B cell (primary cell): ENCODE measurements at regions not wholly inside any gene's neighbourhood (a gene's known extent, or its start where the extent isn't known, plus 50 kb on each side); places are given as distances from the start of the nearest gene placed in this dataset.

Source experiments
- ATAC-seq: fragments of 200-7000 bp; cut with Tn5 transposase; one replicate; pipeline ENCODE4 v1.10.0; 2021; ENCODE audit warnings: low read depth, mild to moderate bottlenecking, moderate number of reproducible peaks, moderate library complexity
- CTCF ChIA-PET: fragments of 350-600 bp; sonication (Branson Sonifier 250); formaldehyde crosslinking; loops from one replicate; lab custom pipeline; 2021; ENCODE audit warnings: antibody characterized with exemption, inconsistent platforms; lab: Charles Lee
- POLR2A ChIA-PET: fragments of 350-600 bp; sonication (Branson Sonifier 250); formaldehyde crosslinking; loops from one replicate; lab custom pipeline; 2021; ENCODE audit warnings: antibody characterized with exemption; lab: Charles Lee
- DNase-seq: peaks from one replicate; pipeline ENCODE4 v3.0.0; 2013
- H2AFZ ChIP-seq: 2 replicates; pipeline ENCODE4 v1.6.1; 2012; ENCODE audit warnings: mild to moderate bottlenecking, low read depth, low read length; ENCODE audit not compliant: insufficient read depth, poor library complexity, severe bottlenecking
- H3K27ac ChIP-seq, 2 donors: 1 replicate in 1 of 2; 2 replicates in 1 of 2; pipeline ENCODE4 v1.5.1; 2012 to 2013; ENCODE audit warnings: low read length in 2 of 2, mild to moderate bottlenecking in 2 of 2, moderate library complexity in 1 of 2
- H3K27me3 ChIP-seq, 4 experiments: fragments of 200-600 bp in 1 of 4; sonication (generic) in 1 of 4; replicated peaks in 1 of 4; 1 replicate in 2 of 4; 2 replicates in 2 of 4; pipeline versions ENCODE4 v1.6.1 to v1.7.0; 2013 to 2016; ENCODE audit warnings: low read length in 3 of 4, mild to moderate bottlenecking in 2 of 4, mixed read lengths in 1 of 4, moderate library complexity in 1 of 4; ENCODE audit not compliant: insufficient read depth in 4 of 4, control insufficient read depth in 3 of 4; ENCODE audit errors: control extremely low read depth in 1 of 4
- H3K36me3 ChIP-seq, 2 experiments: replicated peaks in 1 of 2; 1 replicate in 1 of 2; 2 replicates in 1 of 2; pipeline versions ENCODE4 v1.6.1 to v1.7.1; 2013; ENCODE audit warnings: low read length in 1 of 2; ENCODE audit not compliant: insufficient read depth in 2 of 2, control insufficient read depth in 1 of 2; ENCODE audit errors: control extremely low read depth in 1 of 2, extremely low read depth in 1 of 2
- H3K4me1 ChIP-seq, 2 donors: fragments of 200-600 bp in 1 of 2; sonication (generic) in 1 of 2; 1 replicate in 1 of 2; 2 replicates in 1 of 2; pipeline versions ENCODE4 v1.5.1 to v1.6.1; 2013 to 2017; ENCODE audit warnings: low read length in 2 of 2; ENCODE audit not compliant: control insufficient read depth in 2 of 2, insufficient read depth in 2 of 2
- H3K4me2 ChIP-seq: replicated peaks from 2 replicates; pipeline ENCODE3; 2012; ENCODE audit warnings: mild to moderate bottlenecking, low read depth, low read length; ENCODE audit not compliant: poor library complexity, severe bottlenecking
- H3K4me3 ChIP-seq, 5 experiments: fragments of 200-600 bp in 1 of 5; sonication (generic) in 1 of 5; 1 replicate in 3 of 5; 2 replicates in 2 of 5; pipeline versions ENCODE4 v1.5.1 to v1.7.0; 2011 to 2016; ENCODE audit warnings: low read length in 4 of 5, mild to moderate bottlenecking in 4 of 5, low read depth in 2 of 5, control low read depth in 1 of 5, moderate library complexity in 1 of 5; ENCODE audit not compliant: insufficient read depth in 1 of 5; ENCODE audit errors: control extremely low read depth in 1 of 5, extremely low read depth in 1 of 5
- H3K79me2 ChIP-seq: fragments of 200-600 bp; sonication (generic); one replicate; pipeline ENCODE4 v1.6.0; 2016; ENCODE audit warnings: low read length; ENCODE audit not compliant: control insufficient read depth, insufficient read depth
- H3K9ac ChIP-seq: fragments of 200-600 bp; sonication (generic); 2 replicates; pipeline ENCODE4 v1.6.1; 2017; ENCODE audit warnings: mild to moderate bottlenecking, low read length, moderate library complexity
- H3K9me3 ChIP-seq, 3 donors: one replicate each; pipeline versions ENCODE4 v1.6.1 to v1.7.1; 2013; ENCODE audit warnings: low read length in 2 of 3; ENCODE audit not compliant: control insufficient read depth in 2 of 3, insufficient read depth in 1 of 3; ENCODE audit errors: control extremely low read depth in 1 of 3
- H4K20me1 ChIP-seq: 2 replicates; pipeline ENCODE4 v1.6.0; 2012; ENCODE audit warnings: mild to moderate bottlenecking, low read length; ENCODE audit not compliant: insufficient read depth, control insufficient read depth, poor library complexity, severe bottlenecking
- H3K27ac Mint-ChIP-seq: one replicate; pipeline ENCODE4 v1.8.0; 2021; ENCODE audit warnings: mixed read lengths
- H3K27me3 Mint-ChIP-seq: one replicate; pipeline ENCODE4 v1.8.0; 2021; ENCODE audit warnings: mixed read lengths
- H3K4me1 Mint-ChIP-seq: one replicate; pipeline ENCODE4 v1.8.0; 2021; ENCODE audit warnings: mixed read lengths
- H3K4me3 Mint-ChIP-seq: one replicate; pipeline ENCODE4 v1.8.0; 2021; ENCODE audit warnings: mixed read lengths
- H3K9me3 Mint-ChIP-seq: one replicate; pipeline ENCODE4 v1.8.0; 2022; ENCODE audit warnings: mixed read lengths; ENCODE audit not compliant: insufficient read depth
- CTCF ChIP-seq: fragments of 200-600 bp; IDR thresholded peaks from one replicate; pipeline ENCODE4 v1.8.0; 2022; ENCODE audit warnings: antibody characterized with exemption, mild to moderate bottlenecking
- EZH2 ChIP-seq: IDR thresholded peaks from 2 replicates; pipeline ENCODE4 v1.6.1; 2012; ENCODE audit warnings: borderline replicate concordance, low read depth, mild to moderate bottlenecking, moderate library complexity, low read length; ENCODE audit not compliant: insufficient read depth, poor library complexity, severe bottlenecking
- whole genome bisulfite sequencing: methylation state at CpG from one replicate; pipeline ENCODE4 v1.1.5; 2013; ENCODE audit warnings: missing lambda C conversion rate; ENCODE audit not compliant: insufficient coverage; 5-methylcytosine and 5-hydroxymethylcytosine counted together
- intact Hi-C: fragments of 100-400 bp; cut with micrococcal nuclease; formaldehyde crosslinking; loops from one replicate; pipeline ENCODE4 v1.10.0; 2022

GRCh38 chr14:98916036-98916435 lies 356.0 kb downstream of the BCL11B start:
- Histone ChIP-seq H2AFZ (no peak overlapping the region), H3K9me3 (peaks cover 0 to 23% (median 3%) of the 10 kb centered on the region in 3 donors), H3K79me2 (no peaks in the 10 kb centered on the region), H3K27me3 (no peaks in the 10 kb centered on the region), H3K4me2 (no peak overlapping the region), H4K20me1 (no peaks in the 10 kb centered on the region), H3K9ac (no peak overlapping the region), H3K4me1 (no peaks in the 10 kb centered on the region), H3K4me3 (no peak overlapping the region), H3K27ac (no peak overlapping the region), H3K36me3 (no peaks in the 10 kb centered on the region)
- intact Hi-C loops, result no loop called here
- ATAC-seq, result no peak
- ChIA-PET POLR2A (no interaction called here), CTCF (no interaction called here)
- TF ChIP-seq EZH2, result no peak
- TF ChIP-seq CTCF, result no peak
- Mint-ChIP-seq H3K27ac (no peak overlapping the region), H3K27me3 (no peaks in the 10 kb centered on the region), H3K4me1 (no peaks in the 10 kb centered on the region), H3K9me3 (peaks cover 4% of the 10 kb centered on the region), H3K4me3 (no peak overlapping the region)
- DNase-seq, result no peak
- WGBS, result 75% methylated on average over 4 of the region's 4 CpGs

GRCh38 chr14:98916476-98916875 lies 355.5 kb downstream of the BCL11B start:
- no peak overlapping the region for H3K4me3 Mint-ChIP-seq
- Histone ChIP-seq H3K79me2 (no peaks in the 10 kb centered on the region), H3K9me3 (peaks cover 0 to 23% (median 3%) of the 10 kb centered on the region in 3 donors), H4K20me1 (no peaks in the 10 kb centered on the region), H3K27ac (no peak overlapping the region), H2AFZ (no peak overlapping the region), H3K4me1 (no peaks in the 10 kb centered on the region), H3K27me3 (no peaks in the 10 kb centered on the region), H3K36me3 (no peaks in the 10 kb centered on the region), H3K9ac (no peak overlapping the region), H3K4me2 (no peak overlapping the region), H3K4me3 (no peak overlapping the region)
- H3K9me3 Mint-ChIP-seq, result peaks cover 4% of the 10 kb centered on the region
- no peak for TF ChIP-seq EZH2
- TF ChIP-seq CTCF, result no peak
- no CpG with 5 or more reads among the region's 1 CpG for WGBS
- intact Hi-C loops, result no loop called here
- CTCF ChIA-PET, result no interaction called here
- POLR2A ChIA-PET, result no interaction called here
- H3K27ac Mint-ChIP-seq, result no peak overlapping the region
- H3K4me1 Mint-ChIP-seq, result no peaks in the 10 kb centered on the region
- H3K27me3 Mint-ChIP-seq, result no peaks in the 10 kb centered on the region
- DNase-seq, result no peak
- ATAC-seq, result no peak
